ENCODE measurements at regions not wholly inside any gene's neighbourhood (a gene's known extent, or its start where the extent isn't known, plus 50 kb on each side); places are given as distances from the start of the nearest gene placed in this dataset.
"Not testable (repeated sequence)": the region's sequence is repeated elsewhere in the genome, so short reads cannot be mapped to it uniquely, and the experiment has no call there.

DNA sequence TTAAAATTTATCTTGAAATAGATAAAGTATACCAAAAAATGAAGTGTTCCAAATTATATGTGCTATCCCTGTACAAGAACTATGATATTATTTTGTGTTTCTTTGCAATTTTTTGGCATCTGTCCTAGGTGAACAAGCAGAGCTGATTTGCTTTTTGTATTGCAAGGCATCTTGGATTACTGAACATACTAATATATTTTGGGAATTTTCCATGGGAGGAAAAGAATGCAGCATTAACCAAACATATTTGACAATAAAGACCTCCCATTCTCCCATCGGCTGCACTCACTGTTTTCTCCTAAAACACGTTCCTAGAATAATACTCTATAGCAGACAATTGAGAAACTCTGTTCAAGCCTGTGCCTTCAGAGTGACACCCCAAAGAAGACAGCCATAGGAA, 265.1 kb upstream of the ALCAM start:
- DNase-seq, result no peak

DNA sequence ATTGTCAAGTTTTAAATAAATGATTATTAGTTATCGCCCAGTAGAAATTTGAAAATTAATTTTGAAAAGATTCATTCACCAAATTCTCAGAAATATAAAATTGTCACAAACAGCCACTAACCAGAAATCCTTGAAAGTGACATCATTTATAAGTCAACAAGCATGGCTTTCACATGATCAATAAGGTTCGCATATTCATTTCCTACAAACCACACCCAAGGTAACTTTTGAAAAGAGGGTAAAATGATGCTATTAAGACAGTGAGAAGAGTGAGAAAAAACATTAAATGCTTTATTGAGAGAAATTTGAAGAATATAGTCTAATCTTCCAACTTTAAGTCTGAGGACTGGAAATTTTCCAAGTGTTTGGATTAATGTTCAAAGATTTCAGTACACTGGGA, 263.6 kb upstream of the ALCAM start:
- no peak for DNase-seq

DNA sequence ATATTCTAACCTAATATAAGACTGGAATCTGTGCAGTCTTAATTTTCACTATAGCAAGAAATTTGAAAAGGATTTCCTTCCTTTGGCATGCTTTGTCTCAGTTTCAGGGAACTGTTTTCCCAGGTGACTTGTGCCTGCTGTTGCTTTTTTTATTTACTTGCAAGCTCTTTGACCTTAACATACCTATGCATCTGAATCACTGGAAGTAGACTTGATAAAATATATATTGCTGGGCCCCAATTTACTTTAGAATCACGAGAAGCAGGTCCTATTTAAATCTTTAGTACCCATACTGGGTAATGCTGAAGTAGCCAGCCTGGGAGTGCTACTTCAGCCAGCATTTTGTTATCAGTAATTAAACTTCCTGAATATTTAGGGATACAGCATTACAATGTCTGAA, 257.9 kb upstream of the ALCAM start:
- DNase-seq, result no peak

DNA sequence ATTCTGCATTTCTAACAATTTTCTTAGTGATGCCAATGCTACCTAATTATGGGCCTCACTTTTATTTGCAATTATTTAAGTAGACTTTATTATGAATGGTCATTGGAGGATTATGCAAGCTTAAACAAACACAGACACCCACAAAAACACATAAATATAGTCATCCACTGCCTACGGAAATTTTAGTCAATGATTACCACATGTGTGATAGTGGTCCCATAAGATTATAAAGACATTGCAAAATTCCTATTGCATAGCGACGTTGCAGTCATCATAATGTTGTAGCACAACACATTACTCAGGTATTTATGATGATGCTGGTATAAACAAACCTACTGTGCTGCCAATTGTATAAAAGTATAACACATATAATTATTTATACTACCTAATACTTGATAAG, 247.8 kb upstream of the ALCAM start:
- no peak for DNase-seq

DNA sequence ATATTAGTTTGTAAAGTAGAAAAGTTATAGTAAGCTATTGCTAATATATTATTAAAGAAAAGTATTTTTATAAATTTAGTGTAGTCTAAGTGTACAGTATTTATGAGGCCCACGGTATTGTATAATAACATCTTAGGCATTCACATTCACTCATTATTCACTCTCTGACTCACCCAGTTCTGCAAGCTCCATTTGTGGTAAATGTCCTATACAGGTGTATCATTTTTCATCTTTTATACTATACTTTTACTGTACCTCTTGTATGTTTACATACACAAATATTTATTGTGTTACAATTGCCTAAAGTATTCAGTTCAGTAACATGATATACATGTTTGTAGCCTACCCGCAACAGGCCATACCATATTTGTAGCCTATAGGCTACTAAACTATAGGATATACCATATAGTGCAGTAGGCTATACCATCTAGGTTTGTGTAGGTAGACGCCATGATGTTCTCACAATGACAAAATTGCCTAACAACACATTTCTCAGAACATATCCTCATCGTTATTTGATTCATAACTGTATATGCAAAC, 246.8 kb upstream of the ALCAM start:
- no peak for DNase-seq

DNA sequence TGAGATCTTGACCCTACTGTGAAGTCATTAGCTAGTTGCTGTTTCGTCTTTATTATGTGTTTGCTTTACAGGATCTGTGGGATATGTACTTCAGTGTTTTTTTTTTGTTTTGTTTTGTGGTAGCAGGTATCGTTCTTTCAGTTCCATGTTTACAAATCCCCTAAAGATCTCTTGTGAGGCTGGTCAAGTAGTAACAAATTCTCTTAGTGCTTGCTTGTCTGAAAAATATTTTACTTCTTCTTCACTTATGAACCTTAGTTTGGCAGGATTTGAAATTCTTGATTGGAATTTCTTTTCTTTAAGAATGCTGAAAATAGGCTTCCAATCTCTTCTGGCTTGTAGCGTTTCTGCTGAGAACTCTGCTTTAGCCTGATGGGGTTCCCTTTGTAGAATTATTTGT, 235.8 kb upstream of the ALCAM start:
- no peak for DNase-seq

DNA sequence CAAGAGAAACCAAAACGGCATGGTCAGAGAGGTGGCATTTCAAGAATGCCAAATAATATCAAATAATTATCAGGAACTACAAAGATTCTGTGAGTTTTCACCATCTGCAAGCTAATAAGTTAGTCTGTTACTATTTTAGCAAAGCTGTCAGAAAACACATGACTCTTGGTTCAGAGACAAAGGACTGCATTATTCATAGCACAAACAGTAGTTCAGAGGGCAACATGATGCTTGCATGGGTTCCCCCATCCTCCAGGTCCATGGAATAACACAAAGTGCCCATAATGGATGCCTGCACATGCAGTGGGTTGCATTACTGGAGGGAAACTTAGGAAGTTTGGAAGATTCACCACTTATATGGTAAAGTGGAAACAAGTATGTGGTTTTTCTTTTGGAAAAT, 228.8 kb upstream of the ALCAM start:
- no peak for DNase-seq

DNA sequence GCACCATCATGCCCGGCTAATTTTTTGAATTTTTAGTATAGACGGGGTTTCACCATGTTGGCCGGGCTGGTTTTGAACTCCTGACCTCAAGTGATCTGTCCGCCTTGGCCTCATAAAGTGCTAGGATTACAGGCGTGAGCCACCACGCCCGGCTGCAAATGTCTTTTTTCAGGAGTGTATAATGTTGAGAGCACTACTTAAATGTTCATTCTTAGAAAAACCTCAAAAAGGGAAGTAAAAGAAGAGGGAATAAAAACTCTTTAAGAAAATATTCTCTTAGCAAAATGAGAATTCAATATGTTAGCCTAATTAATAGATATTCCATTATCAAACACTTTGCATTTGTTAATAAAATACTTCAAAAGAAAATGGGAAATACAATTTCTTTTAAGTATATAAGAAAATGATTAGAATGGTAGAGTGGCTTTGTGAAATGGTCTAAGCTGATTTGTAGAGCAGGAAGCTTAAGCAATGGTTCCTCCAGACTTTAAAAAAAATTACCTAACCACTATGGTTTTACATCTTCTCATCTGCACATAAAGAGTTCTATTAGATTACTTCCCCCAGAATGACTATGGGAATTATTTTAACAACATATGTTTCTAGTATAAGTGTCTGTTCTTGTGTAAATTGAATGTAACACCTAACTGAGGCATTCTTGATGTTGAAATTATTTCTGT, 226.7 kb upstream of the ALCAM start:
- no peak for DNase-seq

DNA sequence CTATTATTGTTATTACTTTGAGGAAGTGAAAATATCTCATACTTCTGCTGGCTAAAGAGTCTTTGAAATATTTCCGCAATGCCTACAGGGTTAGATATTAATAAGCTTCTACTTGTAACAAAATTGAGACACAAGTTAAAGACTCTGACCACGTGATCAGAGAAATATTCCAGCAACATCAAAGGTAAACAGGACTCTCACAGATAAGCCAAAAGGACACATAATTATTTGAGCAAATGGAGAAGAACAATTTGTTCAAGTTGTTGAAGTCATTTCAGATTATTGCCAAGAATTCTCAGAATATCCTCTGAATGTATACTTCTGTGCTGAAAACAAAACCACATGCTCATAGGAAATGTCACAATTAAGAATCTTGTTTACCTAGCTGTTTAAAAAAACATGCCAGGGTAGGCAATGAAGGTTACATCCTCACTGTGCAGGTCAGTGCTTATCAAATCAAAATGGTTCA, 225.8 kb upstream of the ALCAM start:
- DNase-seq, result no peak

DNA sequence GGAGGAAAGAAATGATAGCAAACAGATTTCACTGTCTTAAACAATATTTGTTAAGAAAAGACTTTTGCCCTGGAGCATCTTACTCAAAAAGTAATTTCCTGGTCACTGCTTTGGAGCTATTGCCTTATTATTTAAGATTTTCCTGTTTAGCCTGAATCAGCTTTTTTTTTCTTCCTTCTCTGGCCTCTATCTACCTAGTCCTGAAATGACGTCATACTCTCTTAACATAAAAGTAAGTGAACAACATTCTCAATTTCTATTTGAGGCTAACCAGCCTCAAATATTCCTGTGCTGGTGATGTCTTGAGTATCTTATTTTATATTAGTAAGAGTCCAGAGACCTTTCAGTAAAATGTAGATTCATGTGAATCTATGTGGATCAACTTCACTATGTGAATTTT, 221.9 kb upstream of the ALCAM start:
- no peak for DNase-seq

DNA sequence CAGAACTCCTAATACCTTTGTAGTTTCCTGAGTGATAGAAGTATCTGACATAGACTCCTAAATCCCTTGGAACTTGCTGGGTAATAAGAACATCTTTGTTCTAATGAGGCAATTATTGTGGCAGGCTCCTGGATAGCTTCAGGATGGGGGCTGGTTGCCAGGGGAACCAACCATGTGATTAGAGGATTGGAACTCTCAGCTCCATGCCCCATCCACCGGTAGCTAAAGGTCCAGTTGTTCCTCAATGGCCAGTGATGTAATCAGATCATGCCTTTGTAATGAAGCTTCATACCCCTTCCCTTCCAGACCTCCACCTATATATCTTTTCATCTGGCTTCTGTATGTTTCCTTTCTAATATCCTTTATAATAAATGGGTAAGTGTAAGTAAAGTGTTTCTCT, 221.2 kb upstream of the ALCAM start:
- no peak for DNase-seq

DNA sequence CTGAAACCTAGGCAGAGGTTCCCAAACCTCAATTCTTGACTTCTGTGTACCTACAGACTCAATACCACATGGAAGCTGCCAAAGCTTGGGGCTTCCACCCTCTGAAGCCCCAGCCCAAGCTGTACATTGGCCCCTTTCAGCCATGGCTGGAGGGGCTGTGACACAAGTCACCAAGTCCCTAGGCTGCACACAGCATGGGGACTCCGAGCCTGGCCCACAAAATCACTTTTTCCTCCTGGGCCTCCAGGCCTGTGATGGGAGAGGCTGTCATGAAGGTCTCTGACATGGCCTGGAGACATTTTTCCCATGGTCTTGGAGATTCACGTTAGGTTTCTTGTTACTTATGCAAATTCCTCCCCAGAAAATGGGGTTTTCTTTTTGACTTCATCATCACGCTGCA, 217.5 kb upstream of the ALCAM start:
- not testable (repeated sequence) for DNase-seq

DNA sequence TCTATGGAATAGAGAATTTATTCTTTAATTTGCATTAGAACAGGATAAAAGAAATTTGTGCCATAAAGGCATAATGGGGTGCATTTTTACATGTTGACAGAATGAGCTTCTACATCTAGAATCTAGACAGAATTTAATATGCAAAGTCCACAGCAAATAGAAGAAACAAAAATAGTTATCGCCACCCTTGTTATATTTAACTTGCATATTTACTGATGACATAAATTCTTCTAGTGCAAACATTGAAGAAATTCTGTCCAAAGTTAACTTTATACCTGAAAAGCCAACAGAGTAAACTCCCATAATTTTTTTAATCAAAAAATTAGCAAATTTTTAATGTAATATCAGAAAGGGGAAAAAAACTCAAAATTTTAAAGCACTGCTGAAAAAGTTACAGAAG, 213.7 kb upstream of the ALCAM start:
- DNase-seq, result no peak

DNA sequence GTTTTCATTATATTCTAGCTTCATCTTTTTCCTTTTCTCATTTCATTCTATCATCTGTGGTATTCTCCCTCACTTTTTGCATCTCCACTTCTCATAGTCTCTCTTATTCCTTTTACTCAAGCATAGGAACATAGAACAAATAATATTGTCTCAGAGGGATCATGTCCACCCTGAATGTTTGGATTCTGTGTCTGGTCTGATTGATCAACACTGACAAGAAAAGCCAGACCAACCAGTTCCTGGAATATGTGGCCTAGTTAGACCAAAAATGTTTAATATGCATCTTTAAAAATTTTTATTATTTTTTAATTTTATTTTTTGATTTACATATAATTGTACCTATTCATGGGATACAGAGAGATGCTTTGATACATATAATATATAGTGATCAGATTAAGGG, 212.0 kb upstream of the ALCAM start:
- DNase-seq, result no peak

DNA sequence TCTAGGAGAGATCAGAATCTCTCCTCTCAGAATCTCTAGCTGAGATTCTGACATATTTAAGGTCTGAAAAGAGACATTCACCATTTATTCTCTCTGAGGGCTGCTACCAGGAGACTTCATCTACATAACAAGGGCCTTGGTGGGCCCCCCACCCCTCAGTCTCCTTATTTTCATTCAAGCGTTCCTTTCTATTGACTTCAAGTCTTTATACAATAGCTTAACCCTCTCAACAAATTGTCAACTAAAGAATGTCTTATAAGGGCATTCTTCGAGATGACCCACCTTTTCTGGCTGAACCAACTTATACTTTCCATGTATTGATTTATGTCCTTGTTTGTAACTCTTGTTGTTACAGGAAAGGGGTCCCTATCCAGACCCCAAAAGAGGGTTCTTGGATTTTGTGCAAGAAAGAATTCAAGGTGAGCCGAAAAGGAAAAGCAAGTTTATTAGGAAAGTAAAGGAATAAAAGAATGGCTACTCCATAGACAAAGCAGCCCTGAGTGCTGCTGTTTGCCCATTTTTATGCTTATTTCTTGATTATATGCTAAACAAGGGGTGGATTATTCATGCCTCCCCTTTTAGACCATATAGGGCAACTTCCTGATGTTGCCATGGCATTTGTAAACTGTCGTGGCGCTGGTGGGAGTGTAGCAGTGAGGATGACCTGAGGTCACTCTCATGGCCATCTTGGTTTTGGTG, 209.5 kb upstream of the ALCAM start:
- DNase-seq, result no peak

DNA sequence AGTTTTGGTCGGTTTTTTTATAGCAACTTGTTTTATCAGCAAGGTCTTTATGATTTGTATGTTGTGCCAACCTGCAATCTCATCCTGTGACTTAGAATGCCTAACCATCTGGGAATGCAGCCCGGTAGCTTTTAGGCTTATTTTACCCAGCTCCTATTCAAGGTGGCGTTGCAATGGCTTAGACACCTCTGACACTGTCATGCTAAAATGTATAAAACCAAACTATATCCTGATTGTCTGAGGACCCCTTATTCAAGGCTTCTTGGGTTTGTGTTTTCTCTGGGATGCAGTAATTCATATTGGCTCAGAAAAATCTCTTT, 209.0 kb upstream of the ALCAM start:
- no peak for DNase-seq

DNA sequence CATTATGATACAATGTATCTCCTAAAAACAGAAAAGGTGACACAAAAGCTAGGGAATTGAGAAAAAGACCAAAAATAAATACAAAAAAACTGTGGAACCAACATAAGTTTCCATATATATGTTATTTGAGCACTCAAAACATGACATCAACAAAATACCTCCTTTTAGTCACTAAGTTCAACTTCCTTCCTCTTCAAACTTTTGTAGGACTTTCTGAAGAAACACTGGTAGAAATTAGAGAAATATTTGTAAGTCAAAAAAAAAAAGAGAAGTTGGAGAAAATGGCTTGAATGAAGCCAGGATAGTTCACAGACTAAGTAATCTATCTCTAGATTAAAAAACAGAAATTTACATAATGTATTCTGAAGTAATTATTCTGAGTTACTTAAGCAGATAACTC, 208.4 kb upstream of the ALCAM start:
- no peak for DNase-seq

DNA sequence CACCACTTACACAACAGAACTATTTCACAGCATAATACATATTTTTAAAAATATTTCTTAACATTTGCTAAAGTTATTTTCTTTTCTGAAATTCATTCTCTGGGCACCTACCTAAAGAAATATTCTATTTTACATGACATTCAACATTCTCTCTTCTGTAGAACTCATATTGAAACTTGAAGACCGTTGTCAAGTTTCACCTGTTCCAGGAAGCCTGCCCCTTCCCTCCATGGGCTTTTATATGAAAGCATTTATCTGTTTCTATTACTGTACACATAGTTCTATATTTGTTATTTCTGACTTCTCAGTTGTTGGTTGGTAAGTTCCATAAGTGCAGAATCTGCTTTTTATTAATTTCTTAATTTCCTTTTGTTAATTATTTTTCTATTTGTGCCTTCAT, 204.3 kb upstream of the ALCAM start:
- DNase-seq, result no peak

DNA sequence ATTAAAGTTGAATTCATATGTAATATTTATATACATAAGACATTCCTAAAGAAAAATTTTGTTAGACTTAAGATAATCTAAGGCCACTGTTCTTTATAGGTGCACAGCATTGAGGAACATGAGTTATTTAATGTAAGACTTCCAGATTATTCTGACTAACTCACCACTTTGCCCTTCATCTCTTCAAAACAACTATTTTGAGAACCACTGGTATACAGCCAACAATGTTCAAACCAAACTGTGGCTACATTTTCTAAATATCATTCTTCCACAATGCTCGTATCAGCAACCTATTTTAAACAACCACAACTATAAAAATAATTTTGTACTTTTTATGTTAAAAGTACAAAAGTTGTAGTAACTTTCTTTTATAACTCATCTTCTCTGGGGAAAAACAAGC, 199.8 kb upstream of the ALCAM start:
- DNase-seq, result no peak

DNA sequence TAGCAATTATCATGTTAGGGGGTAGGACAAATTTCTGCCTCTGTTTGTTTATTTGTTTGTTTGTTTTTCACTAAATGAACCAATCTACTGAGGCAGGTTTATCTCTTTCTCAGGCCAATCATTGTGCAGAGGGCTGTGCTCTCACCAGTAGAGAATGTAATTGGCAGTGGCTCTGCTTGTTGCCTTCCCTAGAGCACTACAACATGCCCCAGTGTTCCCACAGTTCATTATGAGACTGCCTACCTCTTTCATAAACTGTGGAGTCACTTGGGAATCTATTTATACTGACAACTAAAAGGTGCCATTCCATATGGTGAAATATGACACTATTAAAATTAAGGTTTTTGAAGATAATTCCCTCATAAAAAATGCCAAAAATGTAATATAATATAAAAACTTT, 196.3 kb upstream of the ALCAM start:
- no peak for DNase-seq

DNA sequence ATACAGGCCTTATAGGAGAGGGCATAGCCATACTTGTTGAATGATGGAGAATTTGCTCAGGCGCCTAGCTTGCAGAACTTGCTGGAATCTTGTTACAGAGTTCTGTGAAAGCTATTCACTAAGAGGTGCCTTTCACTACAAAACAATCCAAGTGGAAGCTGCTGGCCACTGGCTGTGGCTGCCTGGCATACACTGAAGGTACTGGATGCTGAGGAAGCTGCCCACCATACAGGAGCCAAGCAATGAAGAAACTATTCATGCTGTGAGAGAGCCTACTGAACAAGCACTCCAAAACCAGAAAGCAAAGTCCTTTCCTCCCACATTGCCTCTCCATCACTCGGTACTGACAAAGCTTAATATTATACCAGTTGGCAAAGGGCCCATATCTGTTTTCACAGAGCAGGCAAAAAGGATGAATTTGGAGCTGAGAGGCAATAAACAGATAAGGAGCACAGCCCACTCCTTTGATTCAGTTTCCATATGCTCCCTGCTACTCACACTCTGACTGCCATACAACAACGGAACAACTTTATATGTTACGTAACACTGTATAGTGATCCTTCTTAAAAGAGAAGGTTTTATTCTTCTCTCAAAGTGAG, 192.6 kb upstream of the ALCAM start:
- peak; percentile 46 for DNase-seq

DNA sequence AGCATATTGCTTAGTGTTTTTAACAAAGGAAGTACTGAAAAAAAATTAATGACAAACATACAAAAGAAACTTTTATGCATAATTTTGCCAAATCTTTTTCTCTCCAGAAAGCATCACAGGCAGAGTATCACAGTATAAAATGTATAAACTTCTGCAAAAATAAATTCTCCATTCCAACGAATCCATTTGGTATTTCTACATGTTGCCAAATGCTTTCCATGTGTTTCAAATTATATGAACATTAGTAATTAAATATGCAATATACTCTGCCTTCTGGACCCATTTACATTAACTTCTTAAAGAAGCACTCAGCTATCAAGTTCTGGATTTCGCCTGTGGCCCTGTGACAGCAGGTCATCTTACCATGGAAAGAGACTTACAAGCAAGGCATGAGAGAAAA, 189.1 kb upstream of the ALCAM start:
- DNase-seq, result no peak

DNA sequence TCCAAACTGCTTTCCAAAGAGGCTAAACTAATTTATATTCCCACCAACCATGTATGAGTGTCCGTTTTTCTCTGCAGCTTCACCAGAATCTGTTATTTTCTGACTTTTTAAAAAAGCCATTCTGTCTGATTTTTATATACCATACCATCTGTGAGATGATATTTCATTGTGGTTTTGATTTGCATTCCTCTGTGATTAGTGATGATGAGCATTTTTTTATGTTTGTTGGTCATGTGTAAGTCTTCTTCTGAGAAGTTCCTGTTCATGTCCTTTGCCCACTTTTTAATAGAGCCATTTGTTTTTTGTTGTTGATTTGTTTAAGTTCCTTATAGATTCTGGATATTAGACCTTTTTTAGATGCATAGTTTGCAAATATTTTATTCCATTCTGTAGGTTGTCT, 179.4 kb upstream of the ALCAM start:
- DNase-seq, result no peak

DNA sequence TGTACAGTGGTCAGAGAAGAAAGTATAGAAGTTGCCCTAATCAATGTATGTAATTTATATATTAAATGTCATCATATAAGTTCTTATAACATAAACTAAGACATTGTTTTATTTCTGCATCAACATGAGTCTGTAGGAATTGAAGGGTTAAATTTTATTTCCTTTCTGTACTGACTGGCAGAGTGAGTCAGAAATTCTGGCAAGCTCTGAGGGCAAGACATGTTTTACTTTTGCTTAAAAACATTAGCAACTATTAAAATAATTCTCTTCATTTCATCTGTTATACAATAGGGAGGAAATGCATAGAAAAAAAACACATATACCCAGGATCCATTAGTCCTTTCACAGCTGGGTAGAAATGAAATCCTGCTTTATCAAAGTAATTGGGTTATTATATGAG, 171.4 kb upstream of the ALCAM start:
- DNase-seq, result peak; percentile 76

DNA sequence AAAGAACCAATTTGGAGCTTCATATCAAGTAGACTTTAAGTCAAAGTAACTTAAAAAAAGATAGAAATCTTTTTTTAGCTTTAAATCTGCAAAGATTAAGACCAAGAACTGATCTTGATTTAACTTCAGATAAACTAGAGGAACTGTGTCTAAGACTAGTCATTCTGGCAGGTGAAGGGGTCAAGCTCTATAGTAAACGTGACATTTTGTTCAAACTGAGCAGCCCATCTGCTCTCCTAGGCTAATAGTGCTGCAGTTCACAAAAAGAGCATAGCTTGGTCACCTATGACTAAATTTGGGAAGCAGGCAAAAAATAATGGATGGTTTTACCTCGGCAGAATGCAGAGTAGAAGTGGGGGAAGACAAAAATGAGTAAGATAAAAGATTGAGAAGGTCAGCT, 168.8 kb upstream of the ALCAM start:
- DNase-seq, result no peak

Data from NCI-H1436 (cell line).